ENCODE measurements at regions not wholly inside any gene's neighbourhood (a gene's known extent, or its start where the extent isn't known, plus 50 kb on each side); places are given as distances from the start of the nearest gene placed in this dataset.

GRCh38 chr6:40860443-40860842, 178.6 kb downstream of the UNC5CL start:
- no peak for FAIRE-seq
- no peak overlapping the region for H3K9ac ChIP-seq (ENCODE audit: insufficient read depth in 1 of 2, low read depth in 2 of 2, low read length in 2 of 2)
- DNase-seq (ENCODE audit: extremely low read depth in 1 of 4, low spot score in 3 of 4), result no peak
- 3% methylated on average over 2 of the region's 2 CpGs for WGBS (ENCODE audit: insufficient coverage, low coverage, missing lambda C conversion rate)
- H3K4me3 ChIP-seq, result no peak overlapping the region
- H4K20me1 ChIP-seq (replicated peaks; ENCODE audit: control insufficient read depth, insufficient read depth, low read length), result no peaks in the 10 kb centered on the region
- ATAC-seq, result no peak
- no peaks in the 10 kb centered on the region for H3K79me2 ChIP-seq (ENCODE audit: control insufficient read depth, insufficient read depth, low read length)
- H3K4me1 ChIP-seq (replicated peaks in 1 of 2; ENCODE audit: control insufficient read depth in 2 of 2, insufficient read depth in 2 of 2, low read length in 2 of 2), result no peaks in the 10 kb centered on the region
- no peak overlapping the region for H3K27ac ChIP-seq (ENCODE audit: extremely low read depth, low read depth, low read length)
- no peaks in the 10 kb centered on the region for H3K36me3 ChIP-seq (ENCODE audit: control insufficient read depth, insufficient read depth, low read length)
- intact Hi-C loops (cut with micrococcal nuclease) (no loop called here), in situ Hi-C loops (cut with MboI) (no loop called here)
- no TSS peak for BruUV-seq (replicated peaks)
- H2AFZ ChIP-seq (ENCODE audit: low read depth, low read length), result no peak overlapping the region
- ChIA-PET CTCF (ENCODE audit: low intra/inter-chr PET ratio) (no interaction called here), POLR2A (interaction anchor here (0.8 kb wide), 1 partner anchor 12 kb away, joined by 4 read pairs; no protein-coding TSS in a partner anchor)
- TF ChIP-seq HSF4 (CRISPR knock-in tag; IDR thresholded peaks at IDR 0.05; ENCODE audit: borderline replicate concordance) (no peak), IFI16 (CRISPR knock-in tag; IDR thresholded peaks at IDR 0.05) (no peak), NUFIP1 (IDR thresholded peaks at IDR 0.05; ENCODE audit: partially characterized antibody) (no peak), SRSF3 (IDR thresholded peaks at IDR 0.05; ENCODE audit: insufficient read depth, low read length) (no peak), CHCHD3 (CRISPR knock-in tag; IDR thresholded peaks at IDR 0.05) (no peak)
- no peaks in the 10 kb centered on the region for H3K27me3 ChIP-seq (ENCODE audit: control insufficient read depth in 2 of 2, insufficient read depth in 2 of 2, low read length in 2 of 2)
- no peak overlapping the region for H3K4me2 ChIP-seq (ENCODE audit: insufficient read depth, low read length)
- no peaks in the 10 kb centered on the region for H3K9me1 ChIP-seq (ENCODE audit: control insufficient read depth, insufficient read depth, low read length)
- 0 out of 2 replicates have a peak, but pooled peaks cover 2% of the 10 kb centered on the region for H3K9me3 ChIP-seq (replicated peaks; ENCODE audit: control insufficient read depth, insufficient read depth, low read depth, low read length)

- H3K27ac ChIP-seq (ENCODE audit: extremely low read depth, low read depth, low read length), result no peak overlapping the region
- H3K9ac ChIP-seq (ENCODE audit: insufficient read depth in 1 of 2, low read depth in 2 of 2, low read length in 2 of 2), result no peak overlapping the region
- intact Hi-C loops (cut with micrococcal nuclease) (no loop called here), in situ Hi-C loops (cut with MboI) (no loop called here)
- POLR2A ChIA-PET, result interaction anchor here (0.6 to 1.6 kb wide), 2 partner anchors 11 to 32 kb away, joined by 4 read pairs; no protein-coding TSS in a partner anchor
- no peak overlapping the region for H3K4me3 ChIP-seq
- H3K36me3 ChIP-seq (ENCODE audit: control insufficient read depth, insufficient read depth, low read length), result no peaks in the 10 kb centered on the region
- CTCF ChIA-PET (ENCODE audit: low intra/inter-chr PET ratio), result no interaction called here
- H3K4me1 ChIP-seq (replicated peaks in 1 of 2; ENCODE audit: control insufficient read depth in 2 of 2, insufficient read depth in 2 of 2, low read length in 2 of 2), result no peaks in the 10 kb centered on the region
- H3K79me2 ChIP-seq (ENCODE audit: control insufficient read depth, insufficient read depth, low read length), result no peaks in the 10 kb centered on the region
- no peak for DNase-seq (ENCODE audit: extremely low read depth in 1 of 4, low spot score in 3 of 4)
- FAIRE-seq, result no peak
- H4K20me1 ChIP-seq (replicated peaks; ENCODE audit: control insufficient read depth, insufficient read depth, low read length), result no peaks in the 10 kb centered on the region
- 0% methylated on average over 2 of the region's 2 CpGs for WGBS (ENCODE audit: insufficient coverage, low coverage, missing lambda C conversion rate)
- no peak for ATAC-seq
- no peak overlapping the region for H2AFZ ChIP-seq (ENCODE audit: low read depth, low read length)
- TF ChIP-seq RNF219 (CRISPR knock-in tag; IDR thresholded peaks at IDR 0.05), result no peak
- no peak for TF ChIP-seq TAF1 (IDR thresholded peaks at IDR 0.05; ENCODE audit: control insufficient read depth, extremely low read depth, insufficient read depth, low read length, severe bottlenecking)
- TF ChIP-seq PML (IDR thresholded peaks at IDR 0.05; ENCODE audit: low read length), result no peak
- TF ChIP-seq NONO (IDR thresholded peaks at IDR 0.05; ENCODE audit: low read depth in 2 of 2, low read length in 1 of 2), result no peak
- TF ChIP-seq ZBTB12 (CRISPR knock-in tag; IDR thresholded peaks at IDR 0.05), result no peak
- H3K4me2 ChIP-seq (ENCODE audit: insufficient read depth, low read length), result no peak overlapping the region
- H3K9me3 ChIP-seq (replicated peaks; ENCODE audit: control insufficient read depth, insufficient read depth, low read depth, low read length), result no peaks in the 10 kb centered on the region
- no TSS peak for BruUV-seq (replicated peaks)
- H3K27me3 ChIP-seq (ENCODE audit: control insufficient read depth in 2 of 2, insufficient read depth in 2 of 2, low read length in 2 of 2), result no peaks in the 10 kb centered on the region; a peak in 2 of 5 replicates
- no peaks in the 10 kb centered on the region for H3K9me1 ChIP-seq (ENCODE audit: control insufficient read depth, insufficient read depth, low read length)
Measured at GRCh38 chr6:40856271-40856670, 182.8 kb downstream of the UNC5CL start.
